Upper lobe of right lung (tissue), 1 donor: ENCODE measurements at regions not wholly inside any gene's neighbourhood (a gene's known extent, or its start where the extent isn't known, plus 50 kb on each side); places are given as distances from the start of the nearest gene placed in this dataset.

Experiments
- ATAC-seq: fragments of 200-7000 bp; cut with Tn5 transposase; one replicate; pipeline ENCODE4 v1.9.1; 2020; ENCODE audit warnings: mild to moderate bottlenecking, moderate library complexity
- DNase-seq: peaks from one replicate; pipeline ENCODE4 v3.0.0-alpha.2; 2020
- H3K27ac ChIP-seq: fragments of 200-600 bp; one replicate; pipeline ENCODE4 v1.8.0; 2022
- H3K27me3 ChIP-seq: fragments of 200-600 bp; one replicate; pipeline ENCODE4 v1.8.0; 2022; ENCODE audit warnings: mild to moderate bottlenecking
- H3K36me3 ChIP-seq: fragments of 200-600 bp; one replicate; pipeline ENCODE4 v1.8.0; 2022
- H3K4me1 ChIP-seq: fragments of 200-600 bp; one replicate; pipeline ENCODE4 v1.8.0; 2022
- H3K4me3 ChIP-seq: fragments of 200-600 bp; one replicate; pipeline ENCODE4 v1.8.0; 2022; ENCODE audit warnings: mild to moderate bottlenecking
- H3K9me3 ChIP-seq: fragments of 200-600 bp; one replicate; pipeline ENCODE4 v1.8.0; 2022
- CTCF ChIP-seq: fragments of 200-600 bp; IDR thresholded peaks from one replicate; pipeline ENCODE4 v1.8.0; 2022; ENCODE audit warnings: antibody characterized with exemption
- intact Hi-C: fragments of 100-400 bp; cut with DNase I; formaldehyde crosslinking; loops from one replicate; pipeline ENCODE4 v1.11.0; 2022
- donor health status: DM: no; HTN: yes; CAD: no; lungs with severe emphysema.

- Histone ChIP-seq H3K9me3 (no peaks in the 10 kb centered on the region), H3K27ac (no peak overlapping the region), H3K36me3 (no peaks in the 10 kb centered on the region), H3K27me3 (no peaks in the 10 kb centered on the region), H3K4me1 (no peaks in the 10 kb centered on the region), H3K4me3 (no peak overlapping the region)
- TF ChIP-seq CTCF: no peak
- DNase-seq (no peak), ATAC-seq (no peak)
- intact Hi-C loops: no loop called here
Measured at GRCh38 chr13:64753233-64754000, 2476.7 kb downstream of the PCDH9 start.

GRCh38 chr13:64749301-64749700 is 2480.8 kb downstream of the PCDH9 start:
- no peaks in the 10 kb centered on the region for H3K27me3 ChIP-seq
- DNase-seq (no peak), ATAC-seq (no peak)
- H3K4me3 ChIP-seq: no peak overlapping the region
- H3K27ac ChIP-seq: no peak overlapping the region
- no peak for TF ChIP-seq CTCF
- H3K9me3 ChIP-seq: no peaks in the 10 kb centered on the region
- intact Hi-C loops: no loop called here
- no peaks in the 10 kb centered on the region for H3K36me3 ChIP-seq
- no peaks in the 10 kb centered on the region for H3K4me1 ChIP-seq

GRCh38 chr13:64746845-64747244 is 2483.3 kb downstream of the PCDH9 start:
- TF ChIP-seq CTCF: no peak
- Histone ChIP-seq H3K36me3 (no peaks in the 10 kb centered on the region), H3K9me3 (no peaks in the 10 kb centered on the region), H3K27ac (no peak overlapping the region), H3K4me1 (no peaks in the 10 kb centered on the region), H3K27me3 (no peaks in the 10 kb centered on the region), H3K4me3 (no peak overlapping the region)
- DNase-seq (no peak), ATAC-seq (no peak)
- intact Hi-C loops: no loop called here

- no peak overlapping the region for H3K27ac ChIP-seq
- H3K36me3 ChIP-seq: no peaks in the 10 kb centered on the region
- H3K9me3 ChIP-seq: no peaks in the 10 kb centered on the region
- no peaks in the 10 kb centered on the region for H3K4me1 ChIP-seq
- H3K27me3 ChIP-seq: no peaks in the 10 kb centered on the region
- intact Hi-C loops: no loop called here
- no peak for ATAC-seq
- no peak for DNase-seq
- no peak overlapping the region for H3K4me3 ChIP-seq
- no peak for TF ChIP-seq CTCF
Measured at GRCh38 chr13:64740493-64740892, 2489.6 kb downstream of the PCDH9 start.

GRCh38 chr13:64725492-64725891 is 2504.6 kb downstream of the PCDH9 start:
- ATAC-seq: no peak
- no peak overlapping the region for H3K27ac ChIP-seq
- no peaks in the 10 kb centered on the region for H3K36me3 ChIP-seq
- intact Hi-C loops: no loop called here
- H3K27me3 ChIP-seq: no peaks in the 10 kb centered on the region
- H3K9me3 ChIP-seq: no peaks in the 10 kb centered on the region
- no peak for TF ChIP-seq CTCF
- no peaks in the 10 kb centered on the region for H3K4me1 ChIP-seq
- H3K4me3 ChIP-seq: no peak overlapping the region
- DNase-seq: no peak

- H3K27ac ChIP-seq: no peak overlapping the region
- H3K9me3 ChIP-seq: no peaks in the 10 kb centered on the region
- no peak for TF ChIP-seq CTCF
- H3K27me3 ChIP-seq: no peaks in the 10 kb centered on the region
- H3K4me3 ChIP-seq: no peak overlapping the region
- no peaks in the 10 kb centered on the region for H3K36me3 ChIP-seq
- ATAC-seq (no peak), DNase-seq (no peak)
- no peaks in the 10 kb centered on the region for H3K4me1 ChIP-seq
- intact Hi-C loops: no loop called here
Measured at GRCh38 chr13:64723724-64724123, 2506.4 kb downstream of the PCDH9 start.
